Left renal pelvis (tissue), 4 donors: ENCODE measurements at regions not wholly inside any gene's neighbourhood (a gene's known extent, or its start where the extent isn't known, plus 50 kb on each side); places are given as distances from the start of the nearest gene placed in this dataset.

Source experiments
- DNase-seq, 4 donors: peaks; one replicate each; pipeline ENCODE4 v3.0.0-alpha.2; 2013; ENCODE audit warnings: low read depth in 4 of 4, low spot score in 3 of 4

GRCh38 chr11:19482319-19483100, 230.1 kb upstream of the NAV2 start:
- no peak for DNase-seq

GRCh38 chr11:19480540-19480939, 232.1 kb upstream of the NAV2 start:
- no peak for DNase-seq

GRCh38 chr11:19478891-19479290, 233.7 kb upstream of the NAV2 start:
- no peak for DNase-seq

GRCh38 chr11:19474954-19475721, 234.4 kb upstream of the E2F8 start:
- DNase-seq = no peak

GRCh38 chr11:19474211-19474610, 233.5 kb upstream of the E2F8 start:
- DNase-seq = no peak

- DNase-seq = no peak
These were observed 231.9 kb upstream of the E2F8 start for GRCh38 chr11:19472679-19473078.

- no peak for DNase-seq
These were observed 227.2 kb upstream of the E2F8 start for GRCh38 chr11:19467904-19468303.

- no peak for DNase-seq
These were observed 225.6 kb upstream of the E2F8 start for GRCh38 chr11:19466314-19466713.

GRCh38 chr11:19463976-19464375, 223.2 kb upstream of the E2F8 start:
- no peak for DNase-seq

GRCh38 chr11:19460718-19461405, 220.1 kb upstream of the E2F8 start:
- no peak for DNase-seq

- no peak for DNase-seq
These were observed 218.5 kb upstream of the E2F8 start for GRCh38 chr11:19459240-19459639.

- DNase-seq = no peak
These were observed 218.0 kb upstream of the E2F8 start for GRCh38 chr11:19458721-19459120.

GRCh38 chr11:19458231-19458630, 217.5 kb upstream of the E2F8 start:
- DNase-seq = no peak

GRCh38 chr11:19455731-19456130, 215.0 kb upstream of the E2F8 start:
- DNase-seq = no peak

GRCh38 chr11:19453651-19454257, 213.0 kb upstream of the E2F8 start:
- DNase-seq = no peak

GRCh38 chr11:19451609-19452008, 210.9 kb upstream of the E2F8 start:
- DNase-seq = no peak

GRCh38 chr11:19450282-19450681, 209.5 kb upstream of the E2F8 start:
- no peak for DNase-seq

GRCh38 chr11:19448651-19449050, 207.9 kb upstream of the E2F8 start:
- DNase-seq = no peak

GRCh38 chr11:19447150-19447566, 206.4 kb upstream of the E2F8 start:
- no peak for DNase-seq

GRCh38 chr11:19445771-19446170, 205.0 kb upstream of the E2F8 start:
- no peak for DNase-seq

GRCh38 chr11:19444231-19444630, 203.5 kb upstream of the E2F8 start:
- DNase-seq = no peak
